ENCODE measurements at regions not wholly inside any gene's neighbourhood (a gene's known extent, or its start where the extent isn't known, plus 50 kb on each side); places are given as distances from the start of the nearest gene placed in this dataset.
"Not testable (repeated sequence)": the region's sequence is repeated elsewhere in the genome, so short reads cannot be mapped to it uniquely, and the experiment has no call there.

GRCh38 chr2:5617358-5617757, 74.8 kb upstream of the SOX11 start:
- Histone ChIP-seq H3K36me3 (no peaks in the 10 kb centered on the region), H3K4me1 (no peaks in the 10 kb centered on the region), H3K9me3 (no peaks in the 10 kb centered on the region), H3K4me3 (no peak overlapping the region), H3K27ac (no peak overlapping the region), H3K27me3 (no peaks in the 10 kb centered on the region)
- no peak for ATAC-seq
- intact Hi-C loops (cut with DNase I) = no loop called here
- WGBS, 2 donors = 77 to 92% methylated on average over 8 of the region's 8 CpGs
- FAIRE-seq = no peak
- no peak for DNase-seq
- TF ChIP-seq, protein P1, sequence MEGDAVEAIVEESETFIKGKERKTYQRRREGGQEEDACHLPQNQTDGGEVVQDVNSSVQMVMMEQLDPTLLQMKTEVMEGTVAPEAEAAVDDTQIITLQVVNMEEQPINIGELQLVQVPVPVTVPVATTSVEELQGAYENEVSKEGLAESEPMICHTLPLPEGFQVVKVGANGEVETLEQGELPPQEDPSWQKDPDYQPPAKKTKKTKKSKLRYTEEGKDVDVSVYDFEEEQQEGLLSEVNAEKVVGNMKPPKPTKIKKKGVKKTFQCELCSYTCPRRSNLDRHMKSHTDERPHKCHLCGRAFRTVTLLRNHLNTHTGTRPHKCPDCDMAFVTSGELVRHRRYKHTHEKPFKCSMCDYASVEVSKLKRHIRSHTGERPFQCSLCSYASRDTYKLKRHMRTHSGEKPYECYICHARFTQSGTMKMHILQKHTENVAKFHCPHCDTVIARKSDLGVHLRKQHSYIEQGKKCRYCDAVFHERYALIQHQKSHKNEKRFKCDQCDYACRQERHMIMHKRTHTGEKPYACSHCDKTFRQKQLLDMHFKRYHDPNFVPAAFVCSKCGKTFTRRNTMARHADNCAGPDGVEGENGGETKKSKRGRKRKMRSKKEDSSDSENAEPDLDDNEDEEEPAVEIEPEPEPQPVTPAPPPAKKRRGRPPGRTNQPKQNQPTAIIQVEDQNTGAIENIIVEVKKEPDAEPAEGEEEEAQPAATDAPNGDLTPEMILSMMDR (IDR thresholded peaks at IDR 0.05) = no peak

DNA sequence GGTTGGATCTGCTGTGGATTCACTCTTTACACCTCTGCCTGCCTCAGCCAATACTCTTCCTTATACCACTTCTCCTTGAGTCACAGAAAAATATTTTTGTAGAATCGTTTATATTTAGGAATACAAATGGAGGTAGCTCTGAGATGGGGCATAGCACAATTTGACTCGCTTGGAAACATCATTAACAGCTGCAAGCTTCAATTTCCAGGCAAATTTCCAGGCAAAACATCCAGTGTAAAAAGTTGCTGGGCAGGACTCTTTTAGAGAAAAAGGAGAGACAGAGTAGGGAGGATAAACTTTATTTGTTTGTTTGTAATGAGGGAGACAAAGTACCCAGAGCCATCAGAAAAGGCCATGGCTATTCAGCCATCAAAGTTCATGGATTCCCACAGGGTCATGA, 74.4 kb upstream of the SOX11 start:
- no peaks in the 10 kb centered on the region for H3K9me3 ChIP-seq
- H3K4me1 ChIP-seq = no peaks in the 10 kb centered on the region
- intact Hi-C loops (cut with DNase I) = no loop called here
- no peaks in the 10 kb centered on the region for H3K36me3 ChIP-seq
- no peak for ATAC-seq
- H3K27me3 ChIP-seq = no peaks in the 10 kb centered on the region
- no peak for DNase-seq
- H3K4me3 ChIP-seq = no peak overlapping the region
- TF ChIP-seq, protein P1 (IDR thresholded peaks at IDR 0.05) = no peak
- FAIRE-seq = no peak
- no peak overlapping the region for H3K27ac ChIP-seq
- 55 to 69% methylated on average over 2 of the region's 2 CpGs for WGBS, 2 donors

DNA sequence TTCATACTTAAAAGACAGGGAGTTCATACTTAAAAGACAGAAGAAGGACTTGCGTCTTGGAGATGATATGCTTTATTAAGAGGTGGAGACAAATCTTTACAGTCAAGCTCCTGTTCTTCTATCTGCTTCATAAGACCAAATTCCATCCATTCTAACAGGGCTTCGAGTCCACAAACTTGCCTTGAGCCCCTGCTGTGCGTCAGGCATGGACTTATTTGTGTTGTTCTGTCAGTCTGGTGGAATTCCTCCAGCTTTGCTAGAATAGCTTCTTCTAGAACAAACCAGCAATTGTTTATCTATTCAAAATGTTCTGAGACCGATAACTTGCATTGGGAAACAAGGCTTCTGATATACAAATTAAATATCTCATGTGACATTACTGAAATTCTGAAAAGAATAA, 73.9 kb upstream of the SOX11 start:
- DNase-seq = no peak
- FAIRE-seq = no peak
- intact Hi-C loops (cut with DNase I) = no loop called here
- 47% methylated on average over 4 of the region's 4 CpGs for WGBS, 2 donors
- no peak for ATAC-seq
- Histone ChIP-seq H3K4me3 (no peak overlapping the region), H3K9me3 (no peaks in the 10 kb centered on the region), H3K36me3 (no peaks in the 10 kb centered on the region), H3K27ac (no peak overlapping the region), H3K4me1 (no peaks in the 10 kb centered on the region), H3K27me3 (no peaks in the 10 kb centered on the region)
- TF ChIP-seq, protein P1 (IDR thresholded peaks at IDR 0.05) = no peak

DNA sequence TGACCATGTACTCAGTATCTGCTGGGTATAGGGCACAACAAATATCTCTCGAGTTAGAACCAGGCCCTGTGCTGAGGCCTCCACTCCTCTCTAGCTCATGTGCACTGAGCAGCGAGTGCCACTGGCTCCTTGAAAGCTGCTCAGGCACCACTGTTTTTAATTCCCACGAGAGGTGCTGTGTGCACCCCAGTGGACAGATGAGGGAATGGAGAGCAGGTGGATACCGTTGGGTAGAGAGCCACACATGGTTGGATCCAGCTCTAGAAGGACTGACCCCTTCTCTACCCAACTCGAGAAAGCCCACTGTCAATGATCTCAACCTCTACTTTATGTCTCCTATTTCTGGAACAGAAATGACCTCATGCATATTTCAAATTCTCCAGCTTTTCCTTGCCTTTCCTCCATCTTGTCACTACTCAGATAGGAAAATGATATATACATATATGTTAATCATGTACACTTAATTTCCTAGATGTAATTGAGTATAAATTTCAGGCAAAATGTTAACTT, 66.6 kb upstream of the SOX11 start:
- H3K27ac ChIP-seq; ATAC-seq; H3K27me3 ChIP-seq; intact Hi-C loops (cut with DNase I); DNase-seq; FAIRE-seq; H3K4me3 ChIP-seq; H3K9me3 ChIP-seq; H3K36me3 ChIP-seq; H3K4me1 ChIP-seq: not testable (repeated sequence)
- 57 to 61% methylated on average over 5 of the region's 5 CpGs for WGBS, 2 donors

DNA sequence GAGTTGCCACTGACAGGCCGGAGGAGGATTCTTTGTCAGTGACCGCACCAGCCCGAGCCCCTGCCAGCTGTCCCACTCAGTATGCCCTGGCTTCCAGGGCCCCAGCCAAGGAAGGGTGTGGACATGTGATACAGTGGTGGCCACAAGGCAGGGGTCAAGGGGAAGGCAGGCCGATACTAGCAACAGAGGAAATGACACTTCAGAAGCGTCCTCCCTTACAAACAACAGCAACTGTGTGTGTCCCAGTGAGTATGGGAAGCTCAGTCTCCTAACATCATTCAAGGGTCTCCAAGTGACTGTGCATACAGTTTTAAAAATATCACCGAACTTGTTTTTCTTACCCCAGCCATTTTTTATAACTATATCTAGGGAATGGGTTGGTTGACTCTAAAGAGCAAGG, 63.7 kb upstream of the SOX11 start:
- H3K9me3 ChIP-seq; FAIRE-seq; H3K4me3 ChIP-seq; ATAC-seq; DNase-seq; intact Hi-C loops (cut with DNase I); H3K27ac ChIP-seq; H3K4me1 ChIP-seq; H3K27me3 ChIP-seq; H3K36me3 ChIP-seq: not testable (repeated sequence)
- WGBS, 2 donors = 21 to 34% methylated on average over 2 of the region's 6 CpGs

DNA sequence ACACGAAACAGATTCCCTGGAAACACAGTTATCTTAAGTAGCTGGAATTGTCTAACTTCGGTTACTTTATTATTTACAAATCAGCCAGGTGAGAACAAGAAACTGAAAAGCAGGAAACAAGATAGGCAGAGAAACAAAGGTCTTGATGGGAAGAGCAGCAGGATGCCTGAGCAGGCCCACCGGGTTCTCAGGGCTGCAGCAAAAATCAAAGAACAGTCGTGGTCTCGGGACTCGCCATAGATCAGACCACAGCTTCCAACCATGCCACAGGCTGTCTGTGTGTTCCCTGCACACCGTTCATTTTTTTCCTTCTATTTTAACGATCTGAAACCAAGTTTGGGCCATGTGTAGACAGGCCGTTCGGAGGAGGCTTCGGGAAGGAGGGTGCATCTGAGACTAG, 62.7 kb upstream of the SOX11 start:
- H3K27ac ChIP-seq; H3K9me3 ChIP-seq; FAIRE-seq; DNase-seq; H3K27me3 ChIP-seq; H3K36me3 ChIP-seq; intact Hi-C loops (cut with DNase I); H3K4me3 ChIP-seq; ATAC-seq; H3K4me1 ChIP-seq: not testable (repeated sequence)
- 71 to 74% methylated on average over 11 of the region's 11 CpGs for WGBS, 2 donors

DNA sequence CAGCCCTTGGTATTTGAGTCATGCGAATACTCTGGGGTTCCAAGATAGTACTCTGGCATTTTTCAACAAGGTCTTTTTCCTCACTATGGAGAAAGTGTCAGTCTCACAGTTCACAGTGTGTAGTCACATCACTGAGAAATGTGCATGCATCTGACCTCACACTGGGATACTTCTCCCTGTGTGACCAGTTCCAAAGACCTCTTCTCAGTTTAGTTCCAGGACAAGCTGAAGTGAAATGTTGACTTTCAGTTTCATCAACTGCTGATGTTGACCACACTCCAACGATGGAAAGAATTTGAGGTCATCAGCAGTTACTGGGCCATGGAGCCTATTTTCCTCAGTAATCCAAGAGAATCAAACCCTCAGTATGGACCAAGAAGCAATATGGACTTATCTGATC, 55.1 kb upstream of the SOX11 start:
- H3K4me1 ChIP-seq; H3K27me3 ChIP-seq; H3K4me3 ChIP-seq; H3K27ac ChIP-seq; H3K36me3 ChIP-seq; intact Hi-C loops (cut with DNase I); FAIRE-seq; H3K9me3 ChIP-seq; ATAC-seq; DNase-seq: not testable (repeated sequence)
- 67 to 81% methylated on average over 2 of the region's 2 CpGs for WGBS, 2 donors

Data from pancreas (tissue), 10 donors.